Large intestine (tissue), 3 donors: ENCODE measurements at regions not wholly inside any gene's neighbourhood (a gene's known extent, or its start where the extent isn't known, plus 50 kb on each side); places are given as distances from the start of the nearest gene placed in this dataset.

ENCODE experiments used
- DNase-seq, 2 donors: peaks; one replicate each; pipeline versions ENCODE4 v3.0.0 to v3.0.0-alpha.2; 2013
- H3K27ac ChIP-seq: one replicate; pipeline ENCODE4 v1.5.1; 2013; ENCODE audit warnings: low read length
- H3K27me3 ChIP-seq: 2 replicates; pipeline ENCODE4 v1.6.1; 2013; ENCODE audit warnings: low read length; ENCODE audit not compliant: control insufficient read depth, insufficient read depth
- H3K36me3 ChIP-seq: 2 replicates; pipeline ENCODE4 v1.6.1; 2013; ENCODE audit warnings: low read length; ENCODE audit not compliant: control insufficient read depth, insufficient read depth
- H3K4me1 ChIP-seq: one replicate; pipeline ENCODE4 v1.6.1; 2013; ENCODE audit warnings: low read length; ENCODE audit not compliant: control insufficient read depth, insufficient read depth
- H3K4me3 ChIP-seq: one replicate; pipeline ENCODE4 v1.5.1; 2013; ENCODE audit warnings: low read length
- H3K9me3 ChIP-seq: one replicate; pipeline ENCODE4 v1.6.1; 2013; ENCODE audit warnings: mild to moderate bottlenecking, low read depth, low read length, moderate library complexity; ENCODE audit not compliant: control insufficient read depth
- WGBS: methylation state at CpG from one replicate; pipeline ENCODE4 v1.1.5; 2013; ENCODE audit warnings: low lambda C conversion rate; ENCODE audit not compliant: insufficient coverage; 5-methylcytosine and 5-hydroxymethylcytosine counted together

GRCh38 chr4:56187688-56188087 lies 199.6 kb downstream of the AASDH start:
- 55% methylated on average over 3 of the region's 6 CpGs for WGBS
- Histone ChIP-seq H3K4me3 (no peak overlapping the region), H3K4me1 (no peaks in the 10 kb centered on the region), H3K27me3 (no peaks in the 10 kb centered on the region), H3K9me3 (peaks cover 3% of the 10 kb centered on the region), H3K36me3 (no peaks in the 10 kb centered on the region), H3K27ac (no peak overlapping the region)
- DNase-seq = peak in 1 of 2 donors; percentile 38

- WGBS = no CpG with 5 or more reads among the region's 9 CpGs
- Histone ChIP-seq H3K4me1 (no peaks in the 10 kb centered on the region), H3K36me3 (no peaks in the 10 kb centered on the region), H3K27ac (no peak overlapping the region), H3K27me3 (no peaks in the 10 kb centered on the region), H3K4me3 (no peak overlapping the region), H3K9me3 (peaks cover 3% of the 10 kb centered on the region)
- DNase-seq = no peak
Measured at GRCh38 chr4:56186808-56187523, 200.3 kb downstream of the AASDH start.

- Histone ChIP-seq H3K36me3 (no peaks in the 10 kb centered on the region), H3K4me1 (no peaks in the 10 kb centered on the region), H3K27ac (no peak overlapping the region), H3K9me3 (no peaks in the 10 kb centered on the region), H3K4me3 (no peak overlapping the region), H3K27me3 (no peaks in the 10 kb centered on the region)
- DNase-seq = no peak
- WGBS = 90% methylated on average over 2 of the region's 4 CpGs
Measured at GRCh38 chr4:56185901-56186300, 201.4 kb downstream of the AASDH start.

- H3K27me3 ChIP-seq = no peaks in the 10 kb centered on the region
- no peak overlapping the region for H3K4me3 ChIP-seq
- WGBS = 100% methylated on average over 1 of the region's 6 CpGs
- H3K9me3 ChIP-seq = no peaks in the 10 kb centered on the region
- DNase-seq = no peak
- H3K4me1 ChIP-seq = no peaks in the 10 kb centered on the region
- H3K36me3 ChIP-seq = peaks cover 2% of the 10 kb centered on the region
- no peak overlapping the region for H3K27ac ChIP-seq
Measured at GRCh38 chr4:56184214-56184613, 203.1 kb downstream of the AASDH start.

- WGBS = 100% methylated on average over 2 of the region's 11 CpGs
- no peak for DNase-seq
Measured at GRCh38 chr4:56183344-56183959, 203.8 kb downstream of the AASDH start.

GRCh38 chr4:56182356-56182755 lies 204.9 kb downstream of the AASDH start:
- peaks cover 2% of the 10 kb centered on the region for H3K36me3 ChIP-seq
- H3K9me3 ChIP-seq = no peaks in the 10 kb centered on the region
- no CpG with 5 or more reads among the region's 6 CpGs for WGBS
- H3K27me3 ChIP-seq = no peaks in the 10 kb centered on the region
- no peak overlapping the region for H3K4me3 ChIP-seq
- no peak overlapping the region for H3K27ac ChIP-seq
- no peak for DNase-seq
- no peaks in the 10 kb centered on the region for H3K4me1 ChIP-seq

More at GRCh38 chr4:56183344-56183959, 203.8 kb downstream of the AASDH start:
- H3K27me3 ChIP-seq = no peaks in the 10 kb centered on the region
- peaks cover 2% of the 10 kb centered on the region for H3K36me3 ChIP-seq
- H3K4me3 ChIP-seq = no peak overlapping the region
- no peaks in the 10 kb centered on the region for H3K4me1 ChIP-seq
- no peak overlapping the region for H3K27ac ChIP-seq
- no peaks in the 10 kb centered on the region for H3K9me3 ChIP-seq

GRCh38 chr4:56181140-56181953 lies 205.9 kb downstream of the AASDH start:
- H3K27ac ChIP-seq = no peak overlapping the region
- DNase-seq = no peak
- H3K4me3 ChIP-seq = no peak overlapping the region
- H3K9me3 ChIP-seq = peaks cover 2% of the 10 kb centered on the region
- WGBS = 17% methylated on average over 1 of the region's 5 CpGs
- no peaks in the 10 kb centered on the region for H3K4me1 ChIP-seq
- no peaks in the 10 kb centered on the region for H3K27me3 ChIP-seq
- H3K36me3 ChIP-seq = peaks cover 2% of the 10 kb centered on the region

GRCh38 chr4:56169061-56169460 lies 218.2 kb downstream of the AASDH start:
- no CpG with 5 or more reads among the region's 2 CpGs for WGBS
- no peaks in the 10 kb centered on the region for H3K4me1 ChIP-seq

GRCh38 chr4:56164907-56165306 lies 216.2 kb downstream of the CEP135 start:
- H3K4me3 ChIP-seq = no peak overlapping the region

More at GRCh38 chr4:56169061-56169460, 218.2 kb downstream of the AASDH start:
- Histone ChIP-seq H3K9me3 (peaks cover 5% of the 10 kb centered on the region), H3K4me3 (no peak overlapping the region), H3K27me3 (no peaks in the 10 kb centered on the region), H3K36me3 (no peaks in the 10 kb centered on the region), H3K27ac (no peak overlapping the region)
- DNase-seq = no peak

GRCh38 chr4:56160636-56161035 lies 211.9 kb downstream of the CEP135 start:
- DNase-seq = peak; percentile 54 to 86
- Histone ChIP-seq H3K36me3 (no peaks in the 10 kb centered on the region), H3K27me3 (no peaks in the 10 kb centered on the region), H3K4me1 (peaks cover 12% of the 10 kb centered on the region), H3K9me3 (no peaks in the 10 kb centered on the region), H3K4me3 (no peak overlapping the region), H3K27ac (peak overlapping the region; percentile 1)
- WGBS = 33% methylated on average over 1 of the region's 6 CpGs

More at GRCh38 chr4:56164907-56165306, 216.2 kb downstream of the CEP135 start:
- Histone ChIP-seq H3K9me3 (peaks cover 5% of the 10 kb centered on the region), H3K36me3 (no peaks in the 10 kb centered on the region), H3K4me1 (peaks cover 5% of the 10 kb centered on the region), H3K27ac (no peak overlapping the region), H3K27me3 (no peaks in the 10 kb centered on the region)
- WGBS = no CpG with 5 or more reads among the region's 3 CpGs
- DNase-seq = peak in 1 of 2 donors; percentile 18
